RKO (cell line): ENCODE measurements at regions not wholly inside any gene's neighbourhood (a gene's known extent, or its start where the extent isn't known, plus 50 kb on each side); places are given as distances from the start of the nearest gene placed in this dataset.

Experiments used
- DNase-seq: peaks from one replicate; pipeline ENCODE4 v3.0.0-alpha.2; 2016; ENCODE audit warnings: low spot score

- no peak for DNase-seq
These were observed 314.9 kb upstream of the TSHZ3 start for GRCh38 chr19:31664096-31664495.

- no peak for DNase-seq
These were observed 315.8 kb upstream of the TSHZ3 start for GRCh38 chr19:31664997-31665396.

- DNase-seq: no peak
These were observed 316.9 kb upstream of the TSHZ3 start for GRCh38 chr19:31666126-31666525.

GRCh38 chr19:31667106-31667505 is 317.9 kb upstream of the TSHZ3 start:
- DNase-seq: no peak

- DNase-seq: no peak
These were observed 319.7 kb upstream of the TSHZ3 start for GRCh38 chr19:31668921-31669320.

GRCh38 chr19:31670931-31671330 is 321.7 kb upstream of the TSHZ3 start:
- DNase-seq: no peak

- DNase-seq: no peak
These were observed 322.3 kb upstream of the TSHZ3 start for GRCh38 chr19:31671411-31672035.

GRCh38 chr19:31674503-31675192 is 325.4 kb upstream of the TSHZ3 start:
- no peak for DNase-seq

GRCh38 chr19:31675193-31675913 is 326.1 kb upstream of the TSHZ3 start:
- no peak for DNase-seq

GRCh38 chr19:31676271-31677004 is 327.2 kb upstream of the TSHZ3 start:
- DNase-seq: peak; percentile 58

- DNase-seq: no peak
These were observed 329.2 kb upstream of the TSHZ3 start for GRCh38 chr19:31678421-31678820.

GRCh38 chr19:31681121-31681520 is 331.9 kb upstream of the TSHZ3 start:
- DNase-seq: no peak

GRCh38 chr19:31693131-31693932 is 344.1 kb upstream of the TSHZ3 start:
- no peak for DNase-seq

- DNase-seq: no peak
These were observed 344.7 kb upstream of the TSHZ3 start for GRCh38 chr19:31693933-31694269.

GRCh38 chr19:31694761-31695160 is 345.5 kb upstream of the TSHZ3 start:
- DNase-seq: no peak

GRCh38 chr19:31699421-31699820 is 350.2 kb upstream of the TSHZ3 start:
- DNase-seq: no peak

GRCh38 chr19:31701146-31701545 is 351.9 kb upstream of the TSHZ3 start:
- DNase-seq: no peak

- no peak for DNase-seq
These were observed 356.4 kb upstream of the TSHZ3 start for GRCh38 chr19:31705656-31706055.

GRCh38 chr19:31706131-31706530 is 356.9 kb upstream of the TSHZ3 start:
- no peak for DNase-seq

GRCh38 chr19:31706691-31707620 is 357.7 kb upstream of the TSHZ3 start:
- DNase-seq: no peak

GRCh38 chr19:31708520-31708919 is 359.3 kb upstream of the TSHZ3 start:
- no peak for DNase-seq
